A673 (cell line): ENCODE measurements at regions not wholly inside any gene's neighbourhood (a gene's known extent, or its start where the extent isn't known, plus 50 kb on each side); places are given as distances from the start of the nearest gene placed in this dataset.

ENCODE experiments used
- CTCF ChIP-seq: fragments of 300-800, 200-600 bp; sonication (generic); conservative IDR thresholded peaks from 2 replicates; pipeline ENCODE4 v1.5.1; 2017; ENCODE audit warnings: low read depth, mild to moderate bottlenecking, antibody characterized with exemption, low read length, moderate library complexity, mixed read lengths
- EZH2 ChIP-seq: fragments of 200-600 bp; sonication (generic); IDR thresholded peaks from 2 replicates; pipeline ENCODE4 v1.6.1; 2017; ENCODE audit warnings: borderline replicate concordance, low read depth, mild to moderate bottlenecking, mixed read lengths, antibody characterized with exemption, low read length; ENCODE audit not compliant: poor library complexity, severe bottlenecking

- TF ChIP-seq CTCF (no peak), EZH2 (no peak)
Observed at GRCh38 chr11:114801773-114802172, 123.4 kb downstream of the NXPE2 start.
